ENCODE measurements at regions not wholly inside any gene's neighbourhood (a gene's known extent, or its start where the extent isn't known, plus 50 kb on each side); places are given as distances from the start of the nearest gene placed in this dataset.

DNA sequence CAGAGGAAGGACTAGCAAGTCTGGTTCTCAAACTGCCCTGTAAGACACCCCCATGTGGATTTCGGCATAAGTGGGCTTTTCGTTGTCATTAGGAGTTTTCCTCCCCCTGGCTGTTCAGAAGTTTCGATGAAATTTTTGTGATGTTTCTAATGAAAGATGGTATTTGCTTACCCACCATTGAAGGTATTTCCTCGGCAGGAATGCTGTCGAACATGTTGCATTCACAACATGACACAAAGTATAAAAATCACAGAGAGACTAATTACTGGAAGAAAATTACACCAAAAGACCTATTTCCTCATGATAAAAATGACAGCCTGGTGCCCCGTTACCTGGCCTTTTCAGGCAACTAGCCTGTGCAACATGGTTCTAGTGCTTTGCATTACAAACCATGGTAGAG, 144.9 kb downstream of the TXNL1 start:
- intact Hi-C loops (cut with micrococcal nuclease) = no loop called here
- H3K4me3 Mint-ChIP-seq = no peak overlapping the region
- no peaks in the 10 kb centered on the region for H3K36me3 Mint-ChIP-seq
- no peak for TF ChIP-seq CTCF (IDR thresholded peaks at IDR 0.05)
- H3K9me3 ChIP-seq (ENCODE audit: control insufficient read depth, insufficient read depth, low read length) = no peaks in the 10 kb centered on the region
- peaks cover 7 to 22% of the 10 kb centered on the region in 2 donors for H3K27me3 Mint-ChIP-seq (ENCODE audit: low read depth in 2 of 2)
- no peaks in the 10 kb centered on the region for H3K27me3 ChIP-seq (ENCODE audit: control insufficient read depth, insufficient read depth, low read length)
- H3K4me1 ChIP-seq (ENCODE audit: control insufficient read depth, insufficient read depth, low read length) = no peaks in the 10 kb centered on the region
- ATAC-seq (no peak), DNase-seq (no peak)
- 87% methylated on average over 6 of the region's 6 CpGs for WGBS (ENCODE audit: insufficient coverage)
- H3K36me3 ChIP-seq (ENCODE audit: control insufficient read depth, insufficient read depth, low read length) = no peaks in the 10 kb centered on the region
- H3K4me3 ChIP-seq (ENCODE audit: low read length) = no peak overlapping the region
- H3K27ac ChIP-seq (ENCODE audit: low read length) = no peak overlapping the region
- H3K27ac Mint-ChIP-seq = no peak overlapping the region
- peaks cover 0 to 2% of the 10 kb centered on the region in 2 donors for H3K9me3 Mint-ChIP-seq
- H3K4me1 Mint-ChIP-seq = no peaks in the 10 kb centered on the region

DNA sequence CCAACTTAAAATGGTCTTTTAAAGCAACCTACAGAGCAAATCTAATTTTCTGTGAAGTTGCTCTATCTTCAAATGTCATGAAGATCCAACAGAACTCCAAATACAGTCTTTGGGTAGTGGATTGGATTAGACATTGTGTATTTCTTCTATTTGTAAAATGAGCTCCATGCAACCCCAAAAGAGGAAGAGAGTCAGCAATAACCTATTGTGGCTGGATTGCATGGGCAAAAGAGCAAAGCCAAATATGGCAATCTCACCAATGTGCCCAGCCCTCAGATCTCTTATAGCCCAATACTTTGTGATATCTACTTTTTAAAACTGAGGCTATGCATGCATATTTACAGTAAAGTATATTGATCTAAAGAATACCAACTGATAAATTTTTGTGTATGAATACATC, 146.3 kb downstream of the TXNL1 start:
- no peak for TF ChIP-seq CTCF (IDR thresholded peaks at IDR 0.05)
- H3K9me3 Mint-ChIP-seq = peaks cover 0 to 2% of the 10 kb centered on the region in 2 donors
- H3K4me1 Mint-ChIP-seq = no peaks in the 10 kb centered on the region
- H3K4me3 Mint-ChIP-seq = no peak overlapping the region
- Histone ChIP-seq H3K9me3 (ENCODE audit: control insufficient read depth, insufficient read depth, low read length) (no peaks in the 10 kb centered on the region), H3K27me3 (ENCODE audit: control insufficient read depth, insufficient read depth, low read length) (no peaks in the 10 kb centered on the region), H3K4me1 (ENCODE audit: control insufficient read depth, insufficient read depth, low read length) (no peaks in the 10 kb centered on the region), H3K36me3 (ENCODE audit: control insufficient read depth, insufficient read depth, low read length) (no peaks in the 10 kb centered on the region), H3K4me3 (ENCODE audit: low read length) (no peak overlapping the region), H3K27ac (ENCODE audit: low read length) (no peak overlapping the region)
- ATAC-seq (no peak), DNase-seq (no peak)
- intact Hi-C loops (cut with micrococcal nuclease) = no loop called here
- no peaks in the 10 kb centered on the region for H3K36me3 Mint-ChIP-seq
- peaks cover 7 to 22% of the 10 kb centered on the region in 2 donors for H3K27me3 Mint-ChIP-seq (ENCODE audit: low read depth in 2 of 2)
- H3K27ac Mint-ChIP-seq = no peak overlapping the region

- no peaks in the 10 kb centered on the region for H3K9me3 Mint-ChIP-seq
- H3K27ac Mint-ChIP-seq = no peak overlapping the region
- intact Hi-C loops (cut with micrococcal nuclease) = no loop called here
- no peak overlapping the region for H3K4me3 ChIP-seq (ENCODE audit: low read length)
- no peak overlapping the region for H3K27ac ChIP-seq (ENCODE audit: low read length)
- WGBS (ENCODE audit: insufficient coverage) = 94% methylated on average over 4 of the region's 4 CpGs
- no peaks in the 10 kb centered on the region for H3K36me3 Mint-ChIP-seq
- no peaks in the 10 kb centered on the region for H3K27me3 ChIP-seq (ENCODE audit: control insufficient read depth, insufficient read depth, low read length)
- no peaks in the 10 kb centered on the region for H3K4me1 ChIP-seq (ENCODE audit: control insufficient read depth, insufficient read depth, low read length)
- no peak overlapping the region for H3K4me3 Mint-ChIP-seq
- H3K9me3 ChIP-seq (ENCODE audit: control insufficient read depth, insufficient read depth, low read length) = no peaks in the 10 kb centered on the region
- DNase-seq = no peak
- peaks cover 7 to 13% of the 10 kb centered on the region in 2 donors for H3K27me3 Mint-ChIP-seq (ENCODE audit: low read depth in 2 of 2)
- TF ChIP-seq CTCF (IDR thresholded peaks at IDR 0.05) = no peak
- no peak for ATAC-seq
- H3K36me3 ChIP-seq (ENCODE audit: control insufficient read depth, insufficient read depth, low read length) = no peaks in the 10 kb centered on the region
- H3K4me1 Mint-ChIP-seq = no peaks in the 10 kb centered on the region
Measured at GRCh38 chr18:56490942-56491341, 147.4 kb downstream of the TXNL1 start.

- no peaks in the 10 kb centered on the region for H3K4me1 ChIP-seq (ENCODE audit: control insufficient read depth, insufficient read depth, low read length)
- Mint-ChIP-seq H3K27me3 (ENCODE audit: low read depth in 2 of 2) (peaks cover 2 to 3% of the 10 kb centered on the region in 2 donors), H3K9me3 (no peaks in the 10 kb centered on the region), H3K27ac (no peak overlapping the region), H3K4me3 (no peak overlapping the region), H3K4me1 (no peaks in the 10 kb centered on the region), H3K36me3 (no peaks in the 10 kb centered on the region)
- H3K27ac ChIP-seq (ENCODE audit: low read length) = no peak overlapping the region
- ATAC-seq = peak in 1 of 3 donors; percentile 35
- H3K27me3 ChIP-seq (ENCODE audit: control insufficient read depth, insufficient read depth, low read length) = no peaks in the 10 kb centered on the region
- H3K9me3 ChIP-seq (ENCODE audit: control insufficient read depth, insufficient read depth, low read length) = no peaks in the 10 kb centered on the region
- TF ChIP-seq CTCF (IDR thresholded peaks at IDR 0.05) = no peak
- H3K4me3 ChIP-seq (ENCODE audit: low read length) = no peak overlapping the region
- H3K36me3 ChIP-seq (ENCODE audit: control insufficient read depth, insufficient read depth, low read length) = no peaks in the 10 kb centered on the region
- WGBS (ENCODE audit: insufficient coverage) = 23% methylated on average over 5 of the region's 5 CpGs
- no peak for DNase-seq
- intact Hi-C loops (cut with micrococcal nuclease) = no loop called here
Measured at GRCh38 chr18:56489893-56490292, 148.5 kb downstream of the TXNL1 start.
